Calu3 (cell line): ENCODE measurements at regions not wholly inside any gene's neighbourhood (a gene's known extent, or its start where the extent isn't known, plus 50 kb on each side); places are given as distances from the start of the nearest gene placed in this dataset.

Experiments
- BruUV-seq: library from RNA; stranded (reverse); fragments of 400-500 nt; replicated peaks from 2 replicates; lab custom pipeline; 2021; lab: Mats Ljungman, UMichigan
- CTCF ChIA-PET: fragments of 300-600 bp; sonication (Branson Sonifier 250); formaldehyde crosslinking; loops from one replicate; lab custom pipeline; 2022; ENCODE audit warnings: antibody characterized with exemption; lab: Charles Lee
- DNase-seq: peaks from one replicate; pipeline ENCODE4 v3.0.0; 2022
- H3K27ac Mint-ChIP-seq: one replicate; pipeline ENCODE4 v1.8.0; 2022; ENCODE audit warnings: mixed read lengths; ENCODE audit not compliant: unreplicated experiment
- H3K27me3 Mint-ChIP-seq: one replicate; pipeline ENCODE4 v1.8.0; 2022; ENCODE audit warnings: mixed read lengths; ENCODE audit not compliant: unreplicated experiment
- H3K36me3 Mint-ChIP-seq: one replicate; pipeline ENCODE4 v1.8.0; 2022; ENCODE audit warnings: mild to moderate bottlenecking, moderate library complexity, mixed read lengths; ENCODE audit not compliant: insufficient read depth, unreplicated experiment
- H3K4me1 Mint-ChIP-seq: one replicate; pipeline ENCODE4 v1.8.0; 2022; ENCODE audit warnings: mild to moderate bottlenecking, low read depth, mixed read lengths; ENCODE audit not compliant: unreplicated experiment
- H3K4me3 Mint-ChIP-seq: one replicate; pipeline ENCODE4 v1.8.0; 2022; ENCODE audit warnings: mild to moderate bottlenecking, low read depth, moderate library complexity, mixed read lengths; ENCODE audit not compliant: unreplicated experiment
- H3K9me3 Mint-ChIP-seq: one replicate; pipeline ENCODE4 v1.8.0; 2022; ENCODE audit warnings: low read depth, mixed read lengths; ENCODE audit not compliant: unreplicated experiment
- intact Hi-C: fragments of 100-400 bp; cut with micrococcal nuclease; formaldehyde crosslinking; loops from one replicate; pipeline ENCODE4 v1.10.0; 2022; ENCODE audit not compliant: unreplicated experiment
- TF ChIP-seq, protein P1 (sequence below): fragments of 200-600 bp; IDR thresholded peaks from one replicate; pipeline ENCODE4 v1.8.0; 2022; ENCODE audit warnings: antibody characterized with exemption; ENCODE audit not compliant: unreplicated experiment

DNA sequence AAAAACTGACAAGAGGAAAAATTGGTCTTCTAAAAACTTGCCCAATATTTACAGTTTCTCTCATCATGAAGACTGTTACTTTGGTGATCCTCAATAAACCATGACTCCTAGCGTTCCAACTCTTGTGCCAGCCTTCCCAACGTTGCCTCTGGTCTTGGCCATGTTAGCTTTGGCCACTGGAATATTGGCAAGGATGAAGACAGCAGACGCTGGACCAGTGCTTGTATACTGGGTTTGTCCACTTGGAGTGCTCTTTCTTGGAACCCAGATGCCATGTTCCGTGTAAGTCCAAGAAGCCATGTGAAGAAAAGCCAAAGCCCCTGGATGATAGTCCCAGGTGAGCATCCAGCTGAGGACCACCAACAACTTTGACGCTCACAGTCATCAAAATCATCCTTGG lies 379.6 kb downstream of the NUAK1 start:
- CTCF ChIA-PET: no interaction called here
- BruUV-seq: no TSS peak
- H3K4me3 Mint-ChIP-seq: no peak overlapping the region
- no peak for DNase-seq
- H3K27ac Mint-ChIP-seq: no peak overlapping the region
- H3K36me3 Mint-ChIP-seq: no peaks in the 10 kb centered on the region
- H3K4me1 Mint-ChIP-seq: no peaks in the 10 kb centered on the region
- intact Hi-C loops: no loop called here
- H3K27me3 Mint-ChIP-seq: peaks cover 43% of the 10 kb centered on the region
- TF ChIP-seq, protein P1, sequence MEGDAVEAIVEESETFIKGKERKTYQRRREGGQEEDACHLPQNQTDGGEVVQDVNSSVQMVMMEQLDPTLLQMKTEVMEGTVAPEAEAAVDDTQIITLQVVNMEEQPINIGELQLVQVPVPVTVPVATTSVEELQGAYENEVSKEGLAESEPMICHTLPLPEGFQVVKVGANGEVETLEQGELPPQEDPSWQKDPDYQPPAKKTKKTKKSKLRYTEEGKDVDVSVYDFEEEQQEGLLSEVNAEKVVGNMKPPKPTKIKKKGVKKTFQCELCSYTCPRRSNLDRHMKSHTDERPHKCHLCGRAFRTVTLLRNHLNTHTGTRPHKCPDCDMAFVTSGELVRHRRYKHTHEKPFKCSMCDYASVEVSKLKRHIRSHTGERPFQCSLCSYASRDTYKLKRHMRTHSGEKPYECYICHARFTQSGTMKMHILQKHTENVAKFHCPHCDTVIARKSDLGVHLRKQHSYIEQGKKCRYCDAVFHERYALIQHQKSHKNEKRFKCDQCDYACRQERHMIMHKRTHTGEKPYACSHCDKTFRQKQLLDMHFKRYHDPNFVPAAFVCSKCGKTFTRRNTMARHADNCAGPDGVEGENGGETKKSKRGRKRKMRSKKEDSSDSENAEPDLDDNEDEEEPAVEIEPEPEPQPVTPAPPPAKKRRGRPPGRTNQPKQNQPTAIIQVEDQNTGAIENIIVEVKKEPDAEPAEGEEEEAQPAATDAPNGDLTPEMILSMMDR: no peak
- H3K9me3 Mint-ChIP-seq: no peaks in the 10 kb centered on the region

DNA sequence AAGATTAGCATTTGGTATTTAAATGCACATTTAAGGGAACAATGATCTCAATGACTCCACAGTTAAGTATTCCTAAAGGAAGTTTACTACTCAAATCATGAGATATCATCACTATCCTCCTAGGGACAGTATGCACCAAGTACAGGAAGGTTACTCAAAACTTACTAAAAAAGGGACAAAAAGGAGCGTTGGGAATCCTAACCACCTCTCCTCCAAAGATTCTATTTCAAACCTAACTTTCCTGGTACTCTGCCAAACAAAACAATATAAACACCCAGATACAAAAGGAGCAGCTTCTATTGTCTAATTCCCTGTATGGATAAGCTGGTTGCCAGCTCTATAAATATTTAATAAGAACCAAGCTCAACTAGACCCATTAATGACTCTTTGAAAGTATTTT lies 377.7 kb downstream of the NUAK1 start:
- BruUV-seq: no TSS peak
- Mint-ChIP-seq H3K9me3 (no peaks in the 10 kb centered on the region), H3K4me1 (no peaks in the 10 kb centered on the region), H3K27me3 (peaks cover 52% of the 10 kb centered on the region), H3K4me3 (no peak overlapping the region), H3K36me3 (no peaks in the 10 kb centered on the region), H3K27ac (no peak overlapping the region)
- CTCF ChIA-PET: no interaction called here
- TF ChIP-seq, protein P1: no peak
- no peak for DNase-seq
- intact Hi-C loops: no loop called here

DNA sequence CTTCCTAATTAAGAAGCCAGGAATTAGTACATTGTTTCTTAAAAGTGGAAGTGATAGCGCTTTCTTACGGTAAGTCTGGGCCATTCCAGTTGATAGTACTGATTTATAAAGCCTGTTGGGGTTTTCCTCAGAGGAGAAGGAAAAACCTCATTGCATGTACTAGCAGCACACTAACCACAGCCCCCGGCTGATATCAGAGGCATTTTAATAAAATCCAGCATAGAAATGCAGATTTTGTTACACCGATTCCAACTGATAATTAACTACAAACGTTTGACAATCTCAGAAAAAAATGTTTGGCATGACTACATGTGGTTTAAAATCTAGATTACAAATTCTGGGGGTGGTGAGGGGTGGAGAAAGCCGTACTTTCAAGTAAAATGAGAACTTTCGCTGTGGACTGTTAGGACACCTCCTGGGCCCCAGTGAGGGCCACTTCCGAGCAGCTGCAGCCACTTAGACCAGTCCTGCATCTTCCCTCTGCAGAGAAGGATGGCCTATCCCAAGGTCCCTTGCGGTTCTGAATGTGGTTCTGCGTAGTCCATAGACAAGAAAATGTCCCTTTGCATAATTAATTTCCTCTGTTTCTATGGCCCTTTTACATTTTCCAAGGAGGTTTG lies 374.4 kb downstream of the NUAK1 start:
- BruUV-seq: no TSS peak
- no peak for DNase-seq
- Mint-ChIP-seq H3K36me3 (no peaks in the 10 kb centered on the region), H3K27me3 (peaks cover 30% of the 10 kb centered on the region), H3K9me3 (no peaks in the 10 kb centered on the region), H3K27ac (no peak overlapping the region), H3K4me1 (no peaks in the 10 kb centered on the region), H3K4me3 (no peak overlapping the region)
- TF ChIP-seq, protein P1: no peak
- CTCF ChIA-PET: interaction anchor here (0.9 kb wide), 1 partner anchor 11 kb away, joined by 3 read pairs; no protein-coding TSS in a partner anchor
- intact Hi-C loops: no loop called here

DNA sequence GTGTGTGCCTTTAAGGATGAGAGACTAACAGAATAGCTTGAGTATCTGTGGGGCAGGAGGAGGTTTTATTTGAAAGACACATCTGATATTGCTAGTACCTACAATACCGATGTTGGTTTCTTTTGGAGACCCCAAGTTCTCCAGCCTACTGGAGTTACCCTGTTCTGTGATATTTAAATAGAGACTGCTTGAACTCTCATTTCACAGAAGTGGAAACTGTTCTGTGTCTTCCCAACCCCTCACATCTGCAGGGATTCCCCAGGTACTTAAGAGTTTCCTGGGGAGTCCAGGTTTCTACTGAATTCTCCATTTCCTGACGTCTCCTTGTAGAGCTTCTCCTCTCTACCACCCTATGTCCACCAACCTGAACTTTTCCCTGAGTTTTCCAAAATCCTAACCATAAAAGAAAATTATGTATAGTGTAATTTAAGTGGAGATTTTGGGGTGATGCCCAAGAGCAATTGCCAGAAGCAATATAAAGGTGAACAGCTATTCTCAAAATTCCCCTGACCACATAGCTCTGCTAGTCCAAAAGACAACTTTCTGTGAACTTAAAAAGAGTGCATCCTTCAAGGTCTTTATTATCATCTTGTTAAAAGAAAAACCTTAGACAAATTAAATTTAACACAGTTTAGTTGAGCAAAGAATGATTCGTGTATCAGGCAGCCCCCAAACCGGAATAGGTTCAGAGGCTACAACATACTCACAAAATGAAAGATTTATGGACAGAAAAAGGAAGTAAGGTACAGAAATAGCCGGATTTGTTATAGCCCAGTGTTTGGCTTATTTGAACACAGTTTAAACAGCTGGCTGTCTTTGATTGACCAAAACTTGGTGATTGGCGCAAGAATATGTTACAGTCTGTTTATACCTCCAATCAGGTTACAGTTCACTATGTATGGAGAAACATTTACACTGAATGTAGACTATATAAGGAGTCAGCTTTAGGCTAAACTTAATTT lies 373.4 kb downstream of the NUAK1 start:
- Mint-ChIP-seq H3K4me1 (no peaks in the 10 kb centered on the region), H3K27me3 (peaks cover 27% of the 10 kb centered on the region), H3K9me3 (no peaks in the 10 kb centered on the region), H3K27ac (no peak overlapping the region), H3K36me3 (no peaks in the 10 kb centered on the region), H3K4me3 (no peak overlapping the region)
- CTCF ChIA-PET: interaction anchor here (0.9 kb wide), 1 partner anchor 12 kb away, joined by 3 read pairs; no protein-coding TSS in a partner anchor
- no TSS peak for BruUV-seq
- DNase-seq: no peak
- TF ChIP-seq, protein P1: no peak
- intact Hi-C loops: no loop called here
